GM21529 (cell line): ENCODE measurements at regions not wholly inside any gene's neighbourhood (a gene's known extent, or its start where the extent isn't known, plus 50 kb on each side); places are given as distances from the start of the nearest gene placed in this dataset.

Source experiments
- ATAC-seq: cut with Tn5 transposase; IDR thresholded peaks from one replicate; pipeline ENCODE4 v1.9.1; 2021; ENCODE audit not compliant: unreplicated experiment

GRCh38 chr6:43910638-43911353 lies 140.8 kb downstream of the VEGFA start:
- no peak for ATAC-seq

GRCh38 chr6:43910149-43910637 lies 140.2 kb downstream of the VEGFA start:
- ATAC-seq: no peak

- no peak for ATAC-seq
Measured at GRCh38 chr6:43909474-43910148, 139.6 kb downstream of the VEGFA start.

GRCh38 chr6:43907789-43908472 lies 137.9 kb downstream of the VEGFA start:
- no peak for ATAC-seq

- ATAC-seq: no peak
Measured at GRCh38 chr6:43907312-43907711, 137.3 kb downstream of the VEGFA start.

GRCh38 chr6:43904311-43905123 lies 134.5 kb downstream of the VEGFA start:
- ATAC-seq: no peak

- no peak for ATAC-seq
Measured at GRCh38 chr6:43903739-43904290, 133.8 kb downstream of the VEGFA start.

- ATAC-seq: no peak
Measured at GRCh38 chr6:43901733-43902230, 131.8 kb downstream of the VEGFA start.

- ATAC-seq: no peak
Measured at GRCh38 chr6:43900916-43901732, 131.1 kb downstream of the VEGFA start.

- no peak for ATAC-seq
Measured at GRCh38 chr6:43900560-43900915, 130.5 kb downstream of the VEGFA start.

- ATAC-seq: no peak
Measured at GRCh38 chr6:43899830-43900229, 129.8 kb downstream of the VEGFA start.

GRCh38 chr6:43898358-43899131 lies 128.5 kb downstream of the VEGFA start:
- ATAC-seq: no peak

GRCh38 chr6:43897571-43898302 lies 127.7 kb downstream of the VEGFA start:
- ATAC-seq: no peak

GRCh38 chr6:43896329-43897255 lies 126.6 kb downstream of the VEGFA start:
- ATAC-seq: no peak

GRCh38 chr6:43895656-43896328 lies 125.8 kb downstream of the VEGFA start:
- no peak for ATAC-seq

GRCh38 chr6:43893073-43893472 lies 123.1 kb downstream of the VEGFA start:
- no peak for ATAC-seq
